Immature natural killer cell (primary cell): ENCODE measurements at regions not wholly inside any gene's neighbourhood (a gene's known extent, or its start where the extent isn't known, plus 50 kb on each side); places are given as distances from the start of the nearest gene placed in this dataset.

ENCODE experiments used
- DNase-seq, 3 donors: peaks; one replicate each; pipeline ENCODE4 v3.0.0; 2022; ENCODE audit warnings: mixed read lengths in 1 of 3
- H3K27ac Mint-ChIP-seq, 6 donors: one replicate each; pipeline ENCODE4 v1.8.0; 2020; ENCODE audit warnings: mixed read lengths in 6 of 6, mild to moderate bottlenecking in 5 of 6, inconsistent platforms in 4 of 6, moderate library complexity in 3 of 6
- H3K27me3 Mint-ChIP-seq, 3 donors: one replicate each; pipeline ENCODE4 v1.8.0; 2020 to 2021; ENCODE audit warnings: low read depth in 3 of 3, mild to moderate bottlenecking in 3 of 3, mixed read lengths in 3 of 3, moderate library complexity in 3 of 3, inconsistent platforms in 1 of 3
- H3K36me3 Mint-ChIP-seq, 3 donors: one replicate each; pipeline ENCODE4 v1.8.0; 2020; ENCODE audit warnings: mixed read lengths in 3 of 3, inconsistent platforms in 2 of 3, mild to moderate bottlenecking in 2 of 3
- H3K4me1 Mint-ChIP-seq, 2 donors: one replicate each; pipeline ENCODE4 v1.8.0; 2020; ENCODE audit warnings: inconsistent platforms in 2 of 2, mild to moderate bottlenecking in 2 of 2, mixed read lengths in 2 of 2, moderate library complexity in 1 of 2
- H3K4me3 Mint-ChIP-seq, 5 donors: one replicate each; pipeline ENCODE4 v1.8.0; 2020; ENCODE audit warnings: mild to moderate bottlenecking in 5 of 5, mixed read lengths in 5 of 5, inconsistent platforms in 3 of 5, moderate library complexity in 3 of 5
- H3K9me3 Mint-ChIP-seq, 6 donors: one replicate each; pipeline ENCODE4 v1.8.0; 2020; ENCODE audit warnings: mild to moderate bottlenecking in 6 of 6, mixed read lengths in 6 of 6, inconsistent platforms in 4 of 6, moderate library complexity in 3 of 6

- no peak for DNase-seq
- H3K9me3 Mint-ChIP-seq: peaks cover 0 to 3% (median 0%) of the 10 kb centered on the region in 6 donors
- H3K4me3 Mint-ChIP-seq: no peak overlapping the region
- no peaks in the 10 kb centered on the region for H3K36me3 Mint-ChIP-seq
- no peak overlapping the region for H3K27ac Mint-ChIP-seq
- peaks cover 0 to 5% (median 0%) of the 10 kb centered on the region in 3 donors for H3K27me3 Mint-ChIP-seq
- no peaks in the 10 kb centered on the region for H3K4me1 Mint-ChIP-seq
Observed at GRCh38 chr3:152968388-152969024, 133.6 kb downstream of the P2RY1 start.

- H3K36me3 Mint-ChIP-seq: no peaks in the 10 kb centered on the region
- peaks cover 0 to 5% (median 0%) of the 10 kb centered on the region in 3 donors for H3K27me3 Mint-ChIP-seq
- H3K4me3 Mint-ChIP-seq: no peak overlapping the region
- no peaks in the 10 kb centered on the region for H3K4me1 Mint-ChIP-seq
- DNase-seq: no peak
- no peaks in the 10 kb centered on the region for H3K9me3 Mint-ChIP-seq
- no peak overlapping the region for H3K27ac Mint-ChIP-seq
Observed at GRCh38 chr3:152969557-152970300, 134.8 kb downstream of the P2RY1 start.

- Mint-ChIP-seq H3K36me3 (no peaks in the 10 kb centered on the region), H3K9me3 (no peaks in the 10 kb centered on the region), H3K4me1 (no peaks in the 10 kb centered on the region), H3K27ac (no peak overlapping the region), H3K27me3 (peaks cover 0 to 2% (median 0%) of the 10 kb centered on the region in 3 donors), H3K4me3 (no peak overlapping the region)
- DNase-seq: no peak
Observed at GRCh38 chr3:152970851-152971250, 135.9 kb downstream of the P2RY1 start.

- Mint-ChIP-seq H3K36me3 (no peaks in the 10 kb centered on the region), H3K4me3 (no peak overlapping the region), H3K27ac (no peak overlapping the region), H3K9me3 (no peaks in the 10 kb centered on the region), H3K4me1 (no peaks in the 10 kb centered on the region), H3K27me3 (peaks cover 0 to 2% (median 0%) of the 10 kb centered on the region in 3 donors)
- no peak for DNase-seq
Observed at GRCh38 chr3:152971880-152972279, 136.9 kb downstream of the P2RY1 start.

- H3K27ac Mint-ChIP-seq: no peak overlapping the region
- no peaks in the 10 kb centered on the region for H3K9me3 Mint-ChIP-seq
- DNase-seq: no peak
- H3K4me1 Mint-ChIP-seq: no peaks in the 10 kb centered on the region
- no peaks in the 10 kb centered on the region for H3K36me3 Mint-ChIP-seq
- H3K4me3 Mint-ChIP-seq: no peak overlapping the region
- H3K27me3 Mint-ChIP-seq: peaks cover 0 to 2% (median 0%) of the 10 kb centered on the region in 3 donors
Observed at GRCh38 chr3:152973575-152973974, 138.6 kb downstream of the P2RY1 start.

GRCh38 chr3:152976239-152976638 is 141.3 kb downstream of the P2RY1 start:
- Mint-ChIP-seq H3K9me3 (no peaks in the 10 kb centered on the region), H3K27me3 (peaks cover under 1 to 3% (median 2%) of the 10 kb centered on the region in 3 donors), H3K27ac (no peak overlapping the region), H3K4me3 (no peak overlapping the region), H3K36me3 (no peaks in the 10 kb centered on the region), H3K4me1 (no peaks in the 10 kb centered on the region)
- DNase-seq: no peak

- H3K27me3 Mint-ChIP-seq: peaks cover 2 to 5% (median 4%) of the 10 kb centered on the region in 3 donors
- DNase-seq: no peak
- H3K9me3 Mint-ChIP-seq: no peaks in the 10 kb centered on the region
- H3K4me3 Mint-ChIP-seq: no peak overlapping the region
- H3K27ac Mint-ChIP-seq: no peak overlapping the region
- no peaks in the 10 kb centered on the region for H3K4me1 Mint-ChIP-seq
- no peaks in the 10 kb centered on the region for H3K36me3 Mint-ChIP-seq
Observed at GRCh38 chr3:152977366-152977765, 142.4 kb downstream of the P2RY1 start.

GRCh38 chr3:152978152-152978551 is 143.2 kb downstream of the P2RY1 start:
- no peaks in the 10 kb centered on the region for H3K36me3 Mint-ChIP-seq
- DNase-seq: no peak
- peaks cover 2 to 5% (median 4%) of the 10 kb centered on the region in 3 donors for H3K27me3 Mint-ChIP-seq
- no peak overlapping the region for H3K27ac Mint-ChIP-seq
- H3K4me1 Mint-ChIP-seq: no peaks in the 10 kb centered on the region
- H3K4me3 Mint-ChIP-seq: no peak overlapping the region
- no peaks in the 10 kb centered on the region for H3K9me3 Mint-ChIP-seq

- H3K27me3 Mint-ChIP-seq: peaks cover 0 to 10% (median 0%) of the 10 kb centered on the region in 3 donors
Observed at GRCh38 chr3:152997526-152997925, 162.6 kb downstream of the P2RY1 start.

GRCh38 chr3:152998591-152998990 is 163.4 kb upstream of the RAP2B start:
- Mint-ChIP-seq H3K9me3 (no peaks in the 10 kb centered on the region), H3K27ac (no peak overlapping the region), H3K4me1 (no peaks in the 10 kb centered on the region), H3K36me3 (no peaks in the 10 kb centered on the region), H3K4me3 (no peak overlapping the region), H3K27me3 (peaks cover 0 to 6% (median 0%) of the 10 kb centered on the region in 3 donors)
- no peak for DNase-seq

More at GRCh38 chr3:152997526-152997925, 162.6 kb downstream of the P2RY1 start:
- no peaks in the 10 kb centered on the region for H3K36me3 Mint-ChIP-seq
- no peaks in the 10 kb centered on the region for H3K9me3 Mint-ChIP-seq
- no peak overlapping the region for H3K27ac Mint-ChIP-seq
- no peak overlapping the region for H3K4me3 Mint-ChIP-seq
- no peak for DNase-seq
- no peaks in the 10 kb centered on the region for H3K4me1 Mint-ChIP-seq

GRCh38 chr3:153000325-153000724 is 161.7 kb upstream of the RAP2B start:
- H3K4me3 Mint-ChIP-seq: no peak overlapping the region
- peaks cover 0 to 6% (median 1%) of the 10 kb centered on the region in 3 donors for H3K27me3 Mint-ChIP-seq
- H3K9me3 Mint-ChIP-seq: no peaks in the 10 kb centered on the region
- no peaks in the 10 kb centered on the region for H3K4me1 Mint-ChIP-seq
- H3K36me3 Mint-ChIP-seq: no peaks in the 10 kb centered on the region
- no peak for DNase-seq
- H3K27ac Mint-ChIP-seq: no peak overlapping the region

- Mint-ChIP-seq H3K36me3 (no peaks in the 10 kb centered on the region), H3K27me3 (peaks cover 0 to 6% (median 1%) of the 10 kb centered on the region in 3 donors), H3K9me3 (no peaks in the 10 kb centered on the region), H3K4me3 (no peak overlapping the region), H3K27ac (no peak overlapping the region), H3K4me1 (no peaks in the 10 kb centered on the region)
- DNase-seq: no peak
Observed at GRCh38 chr3:153001210-153002078, 160.6 kb upstream of the RAP2B start.

GRCh38 chr3:153003441-153003840 is 158.6 kb upstream of the RAP2B start:
- H3K27me3 Mint-ChIP-seq: peaks cover 0 to 5% (median 3%) of the 10 kb centered on the region in 3 donors
- no peaks in the 10 kb centered on the region for H3K9me3 Mint-ChIP-seq
- DNase-seq: no peak
- H3K4me1 Mint-ChIP-seq: no peaks in the 10 kb centered on the region
- no peaks in the 10 kb centered on the region for H3K36me3 Mint-ChIP-seq
- H3K27ac Mint-ChIP-seq: no peak overlapping the region
- H3K4me3 Mint-ChIP-seq: no peak overlapping the region

GRCh38 chr3:153003862-153004261 is 158.2 kb upstream of the RAP2B start:
- Mint-ChIP-seq H3K27me3 (peaks cover 0 to 5% (median 0%) of the 10 kb centered on the region in 3 donors), H3K4me1 (no peaks in the 10 kb centered on the region), H3K4me3 (no peak overlapping the region), H3K9me3 (no peaks in the 10 kb centered on the region), H3K27ac (no peak overlapping the region), H3K36me3 (no peaks in the 10 kb centered on the region)
- DNase-seq: no peak
